ENCODE measurements at regions not wholly inside any gene's neighbourhood (a gene's known extent, or its start where the extent isn't known, plus 50 kb on each side); places are given as distances from the start of the nearest gene placed in this dataset.

DNA sequence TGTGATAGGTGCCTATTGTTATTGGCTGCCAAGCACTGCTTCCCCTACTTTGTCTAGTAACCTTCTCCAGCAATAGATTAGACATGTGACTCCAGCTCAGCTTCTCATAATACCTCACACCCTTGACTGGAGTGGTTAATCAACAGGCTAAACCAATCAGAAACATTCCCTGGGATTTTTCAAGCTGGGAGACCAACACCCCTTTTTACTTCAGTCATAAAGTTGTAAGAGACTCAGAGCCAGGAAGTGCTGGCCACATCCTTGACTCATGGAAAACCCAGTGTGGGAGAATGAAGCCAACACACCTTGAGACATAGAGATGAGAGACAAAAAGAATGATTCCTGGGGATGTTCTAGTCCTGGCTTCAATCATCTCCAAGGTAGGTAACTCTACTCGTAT is 62.6 kb upstream of the HECTD2 start:
- in situ Hi-C loops (cut with MboI), result no loop called here
- DNase-seq (ENCODE audit: extremely low read depth in 1 of 4, low spot score in 3 of 4) (no peak), ATAC-seq (no peak), FAIRE-seq (no peak)
- no peaks in the 10 kb centered on the region for H3K36me3 ChIP-seq (ENCODE audit: control insufficient read depth, insufficient read depth, low read length)
- no peak overlapping the region for H3K4me2 ChIP-seq (ENCODE audit: insufficient read depth, low read length)
- no peaks in the 10 kb centered on the region for H4K20me1 ChIP-seq (replicated peaks; ENCODE audit: control insufficient read depth, insufficient read depth, low read length)
- H3K4me3 ChIP-seq, result no peak overlapping the region
- BruUV-seq (replicated peaks), result no TSS peak
- H3K79me2 ChIP-seq (ENCODE audit: control insufficient read depth, insufficient read depth, low read length), result no peaks in the 10 kb centered on the region
- no peak overlapping the region for H3K9ac ChIP-seq (ENCODE audit: insufficient read depth in 1 of 2, low read depth in 2 of 2, low read length in 2 of 2)
- no peaks in the 10 kb centered on the region for H3K9me3 ChIP-seq (replicated peaks; ENCODE audit: control insufficient read depth, insufficient read depth, low read depth, low read length)
- ChIA-PET CTCF (ENCODE audit: low intra/inter-chr PET ratio) (no interaction called here), POLR2A (no interaction called here)
- H3K27me3 ChIP-seq (ENCODE audit: control insufficient read depth in 2 of 2, insufficient read depth in 2 of 2, low read length in 2 of 2), result no peaks in the 10 kb centered on the region; a peak in 2 of 5 replicates
- no peak overlapping the region for H3K27ac ChIP-seq (ENCODE audit: extremely low read depth, low read depth, low read length)
- intact Hi-C loops (cut with micrococcal nuclease), result no loop called here
- H3K4me1 ChIP-seq (replicated peaks in 1 of 2; ENCODE audit: control insufficient read depth in 2 of 2, insufficient read depth in 2 of 2, low read length in 2 of 2), result no peaks in the 10 kb centered on the region
- 0% methylated on average over 1 of the region's 1 CpG for WGBS (ENCODE audit: insufficient coverage, low coverage, missing lambda C conversion rate)
- no peak overlapping the region for H2AFZ ChIP-seq (ENCODE audit: low read depth, low read length)
- no peaks in the 10 kb centered on the region for H3K9me1 ChIP-seq (ENCODE audit: control insufficient read depth, insufficient read depth, low read length)
- TF ChIP-seq ZNF143 (CRISPR knock-in tag; IDR thresholded peaks at IDR 0.05) (no peak), SMARCB1 (IDR thresholded peaks at IDR 0.05; ENCODE audit: insufficient read length, low read depth) (no peak), BMI1 (IDR thresholded peaks at IDR 0.05; ENCODE audit: low read length) (no peak), NFE2L1 (tag; IDR thresholded peaks at IDR 0.05; ENCODE audit: borderline replicate concordance, low read depth) (no peak), NR2C1 (IDR thresholded peaks at IDR 0.05) (no peak), NR2C1 (tag; IDR thresholded peaks at IDR 0.05) (no peak), MTA1 (IDR thresholded peaks at IDR 0.05; ENCODE audit: borderline replicate concordance) (no peak), SMARCA4 (IDR thresholded peaks at IDR 0.05) (no peak), ZNF551 (CRISPR knock-in tag; IDR thresholded peaks at IDR 0.05) (no peak), RUNX1 (IDR thresholded peaks at IDR 0.05; ENCODE audit: low read depth) (no peak), ETV1 (tag; conservative IDR thresholded peaks at IDR 0.05; ENCODE audit: low read depth) (no peak), ZBTB8A (IDR thresholded peaks at IDR 0.05; ENCODE audit: partially characterized antibody) (no peak), HEY1 (CRISPR knock-in tag; IDR thresholded peaks at IDR 0.05; ENCODE audit: borderline replicate concordance) (no peak), CBFA2T3 (IDR thresholded peaks at IDR 0.05) (no peak), BDP1 (IDR thresholded peaks at IDR 0.05; ENCODE audit: insufficient read depth, insufficient read length) (no peak), PRMT5 (CRISPR knock-in tag; IDR thresholded peaks at IDR 0.05) (no peak)
- TF ChIP-seq, protein P1, sequence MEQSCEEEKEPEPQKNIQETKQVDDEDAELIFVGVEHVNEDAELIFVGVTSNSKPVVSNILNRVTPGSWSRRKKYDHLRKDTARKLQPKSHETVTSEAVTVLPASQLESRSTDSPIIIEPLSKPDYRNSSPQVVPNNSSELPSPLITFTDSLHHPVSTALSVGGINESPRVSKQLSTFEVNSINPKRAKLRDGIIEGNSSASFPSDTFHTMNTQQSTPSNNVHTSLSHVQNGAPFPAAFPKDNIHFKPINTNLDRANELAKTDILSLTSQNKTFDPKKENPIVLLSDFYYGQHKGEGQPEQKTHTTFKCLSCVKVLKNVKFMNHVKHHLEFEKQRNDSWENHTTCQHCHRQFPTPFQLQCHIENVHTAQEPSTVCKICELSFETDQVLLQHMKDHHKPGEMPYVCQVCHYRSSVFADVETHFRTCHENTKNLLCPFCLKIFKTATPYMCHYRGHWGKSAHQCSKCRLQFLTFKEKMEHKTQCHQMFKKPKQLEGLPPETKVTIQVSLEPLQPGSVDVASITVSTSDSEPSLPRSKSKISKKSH (CRISPR knock-in tag; IDR thresholded peaks at IDR 0.05), result no peak
- TF ChIP-seq, protein P2, sequence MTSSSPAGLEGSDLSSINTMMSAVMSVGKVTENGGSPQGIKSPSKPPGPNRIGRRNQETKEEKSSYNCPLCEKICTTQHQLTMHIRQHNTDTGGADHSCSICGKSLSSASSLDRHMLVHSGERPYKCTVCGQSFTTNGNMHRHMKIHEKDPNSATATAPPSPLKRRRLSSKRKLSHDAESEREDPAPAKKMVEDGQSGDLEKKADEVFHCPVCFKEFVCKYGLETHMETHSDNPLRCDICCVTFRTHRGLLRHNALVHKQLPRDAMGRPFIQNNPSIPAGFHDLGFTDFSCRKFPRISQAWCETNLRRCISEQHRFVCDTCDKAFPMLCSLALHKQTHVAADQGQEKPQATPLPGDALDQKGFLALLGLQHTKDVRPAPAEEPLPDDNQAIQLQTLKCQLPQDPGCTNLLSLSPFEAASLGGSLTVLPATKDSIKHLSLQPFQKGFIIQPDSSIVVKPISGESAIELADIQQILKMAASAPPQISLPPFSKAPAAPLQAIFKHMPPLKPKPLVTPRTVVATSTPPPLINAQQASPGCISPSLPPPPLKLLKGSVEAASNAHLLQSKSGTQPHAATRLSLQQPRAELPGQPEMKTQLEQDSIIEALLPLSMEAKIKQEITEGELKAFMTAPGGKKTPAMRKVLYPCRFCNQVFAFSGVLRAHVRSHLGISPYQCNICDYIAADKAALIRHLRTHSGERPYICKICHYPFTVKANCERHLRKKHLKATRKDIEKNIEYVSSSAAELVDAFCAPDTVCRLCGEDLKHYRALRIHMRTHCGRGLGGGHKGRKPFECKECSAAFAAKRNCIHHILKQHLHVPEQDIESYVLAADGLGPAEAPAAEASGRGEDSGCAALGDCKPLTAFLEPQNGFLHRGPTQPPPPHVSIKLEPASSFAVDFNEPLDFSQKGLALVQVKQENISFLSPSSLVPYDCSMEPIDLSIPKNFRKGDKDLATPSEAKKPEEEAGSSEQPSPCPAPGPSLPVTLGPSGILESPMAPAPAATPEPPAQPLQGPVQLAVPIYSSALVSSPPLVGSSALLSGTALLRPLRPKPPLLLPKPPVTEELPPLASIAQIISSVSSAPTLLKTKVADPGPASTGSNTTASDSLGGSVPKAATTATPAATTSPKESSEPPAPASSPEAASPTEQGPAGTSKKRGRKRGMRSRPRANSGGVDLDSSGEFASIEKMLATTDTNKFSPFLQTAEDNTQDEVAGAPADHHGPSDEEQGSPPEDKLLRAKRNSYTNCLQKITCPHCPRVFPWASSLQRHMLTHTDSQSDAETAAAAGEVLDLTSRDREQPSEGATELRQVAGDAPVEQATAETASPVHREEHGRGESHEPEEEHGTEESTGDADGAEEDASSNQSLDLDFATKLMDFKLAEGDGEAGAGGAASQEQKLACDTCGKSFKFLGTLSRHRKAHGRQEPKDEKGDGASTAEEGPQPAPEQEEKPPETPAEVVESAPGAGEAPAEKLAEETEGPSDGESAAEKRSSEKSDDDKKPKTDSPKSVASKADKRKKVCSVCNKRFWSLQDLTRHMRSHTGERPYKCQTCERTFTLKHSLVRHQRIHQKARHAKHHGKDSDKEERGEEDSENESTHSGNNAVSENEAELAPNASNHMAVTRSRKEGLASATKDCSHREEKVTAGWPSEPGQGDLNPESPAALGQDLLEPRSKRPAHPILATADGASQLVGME (CRISPR knock-in tag; IDR thresholded peaks at IDR 0.05), result no peak
- TF ChIP-seq, protein P3, sequence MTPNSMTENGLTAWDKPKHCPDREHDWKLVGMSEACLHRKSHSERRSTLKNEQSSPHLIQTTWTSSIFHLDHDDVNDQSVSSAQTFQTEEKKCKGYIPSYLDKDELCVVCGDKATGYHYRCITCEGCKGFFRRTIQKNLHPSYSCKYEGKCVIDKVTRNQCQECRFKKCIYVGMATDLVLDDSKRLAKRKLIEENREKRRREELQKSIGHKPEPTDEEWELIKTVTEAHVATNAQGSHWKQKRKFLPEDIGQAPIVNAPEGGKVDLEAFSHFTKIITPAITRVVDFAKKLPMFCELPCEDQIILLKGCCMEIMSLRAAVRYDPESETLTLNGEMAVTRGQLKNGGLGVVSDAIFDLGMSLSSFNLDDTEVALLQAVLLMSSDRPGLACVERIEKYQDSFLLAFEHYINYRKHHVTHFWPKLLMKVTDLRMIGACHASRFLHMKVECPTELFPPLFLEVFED (CRISPR knock-in tag; conservative IDR thresholded peaks at IDR 0.05), result no peak
